Bronchial epithelial cell (primary cell): ENCODE measurements at regions not wholly inside any gene's neighbourhood (a gene's known extent, or its start where the extent isn't known, plus 50 kb on each side); places are given as distances from the start of the nearest gene placed in this dataset.

Source experiments
- DNase-seq: peaks from one replicate; pipeline ENCODE4 v3.0.0-alpha.2; 2010; ENCODE audit warnings: low read depth
- FAIRE-seq: peaks from 2 replicates; lab custom pipeline; 2011; peaks lifted over from hg19 to GRCh38; lab: Jason Lieb, UNC
- H3K27me3 ChIP-seq: 2 replicates; pipeline ENCODE4 v1.5.1; 2011; ENCODE audit warnings: low read length; ENCODE audit not compliant: control insufficient read depth, insufficient read depth
- H3K36me3 ChIP-seq: 2 replicates; pipeline ENCODE4 v1.5.1; 2011; ENCODE audit warnings: low read length; ENCODE audit not compliant: control insufficient read depth, insufficient read depth
- H3K4me3 ChIP-seq: 2 replicates; pipeline ENCODE4 v1.5.1; 2011; ENCODE audit warnings: mild to moderate bottlenecking, low read depth, low read length, control low read depth
- TF ChIP-seq, protein P1 (sequence below): IDR thresholded peaks from 2 replicates; pipeline ENCODE4 v1.5.1; 2011; ENCODE audit warnings: mild to moderate bottlenecking, moderate library complexity, low read length, control low read depth, inconsistent platforms; ENCODE audit not compliant: insufficient read depth, severe bottlenecking

DNA sequence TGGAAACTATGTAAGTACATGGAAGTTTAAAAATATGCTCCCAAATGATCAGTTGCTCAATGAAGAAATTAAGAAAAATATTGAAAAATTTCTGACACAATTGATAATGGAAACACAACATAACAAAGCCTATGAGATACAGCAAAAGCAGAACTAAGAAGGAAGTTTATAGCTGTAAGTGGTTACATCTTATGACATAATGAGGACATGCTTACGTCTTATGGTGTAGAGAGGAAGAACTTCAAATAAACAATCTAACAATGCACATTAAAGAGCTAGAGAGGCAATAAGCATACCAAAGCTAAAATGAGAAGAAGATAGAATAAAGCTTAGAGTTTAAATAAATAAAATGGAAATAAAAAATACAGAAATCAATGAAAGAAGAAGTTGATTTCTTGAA, 50.0 kb upstream of the CEACAM21 start:
- TF ChIP-seq, protein P1, sequence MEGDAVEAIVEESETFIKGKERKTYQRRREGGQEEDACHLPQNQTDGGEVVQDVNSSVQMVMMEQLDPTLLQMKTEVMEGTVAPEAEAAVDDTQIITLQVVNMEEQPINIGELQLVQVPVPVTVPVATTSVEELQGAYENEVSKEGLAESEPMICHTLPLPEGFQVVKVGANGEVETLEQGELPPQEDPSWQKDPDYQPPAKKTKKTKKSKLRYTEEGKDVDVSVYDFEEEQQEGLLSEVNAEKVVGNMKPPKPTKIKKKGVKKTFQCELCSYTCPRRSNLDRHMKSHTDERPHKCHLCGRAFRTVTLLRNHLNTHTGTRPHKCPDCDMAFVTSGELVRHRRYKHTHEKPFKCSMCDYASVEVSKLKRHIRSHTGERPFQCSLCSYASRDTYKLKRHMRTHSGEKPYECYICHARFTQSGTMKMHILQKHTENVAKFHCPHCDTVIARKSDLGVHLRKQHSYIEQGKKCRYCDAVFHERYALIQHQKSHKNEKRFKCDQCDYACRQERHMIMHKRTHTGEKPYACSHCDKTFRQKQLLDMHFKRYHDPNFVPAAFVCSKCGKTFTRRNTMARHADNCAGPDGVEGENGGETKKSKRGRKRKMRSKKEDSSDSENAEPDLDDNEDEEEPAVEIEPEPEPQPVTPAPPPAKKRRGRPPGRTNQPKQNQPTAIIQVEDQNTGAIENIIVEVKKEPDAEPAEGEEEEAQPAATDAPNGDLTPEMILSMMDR: no peak
- peaks cover 7% of the 10 kb centered on the region for H3K27me3 ChIP-seq

More for the DNA sequence above, 50.0 kb upstream of the CEACAM21 start:
- FAIRE-seq (no peak), DNase-seq (no peak)
- H3K36me3 ChIP-seq: no peaks in the 10 kb centered on the region
- no peak overlapping the region for H3K4me3 ChIP-seq
